ENCODE measurements at regions not wholly inside any gene's neighbourhood (a gene's known extent, or its start where the extent isn't known, plus 50 kb on each side); places are given as distances from the start of the nearest gene placed in this dataset.

DNA sequence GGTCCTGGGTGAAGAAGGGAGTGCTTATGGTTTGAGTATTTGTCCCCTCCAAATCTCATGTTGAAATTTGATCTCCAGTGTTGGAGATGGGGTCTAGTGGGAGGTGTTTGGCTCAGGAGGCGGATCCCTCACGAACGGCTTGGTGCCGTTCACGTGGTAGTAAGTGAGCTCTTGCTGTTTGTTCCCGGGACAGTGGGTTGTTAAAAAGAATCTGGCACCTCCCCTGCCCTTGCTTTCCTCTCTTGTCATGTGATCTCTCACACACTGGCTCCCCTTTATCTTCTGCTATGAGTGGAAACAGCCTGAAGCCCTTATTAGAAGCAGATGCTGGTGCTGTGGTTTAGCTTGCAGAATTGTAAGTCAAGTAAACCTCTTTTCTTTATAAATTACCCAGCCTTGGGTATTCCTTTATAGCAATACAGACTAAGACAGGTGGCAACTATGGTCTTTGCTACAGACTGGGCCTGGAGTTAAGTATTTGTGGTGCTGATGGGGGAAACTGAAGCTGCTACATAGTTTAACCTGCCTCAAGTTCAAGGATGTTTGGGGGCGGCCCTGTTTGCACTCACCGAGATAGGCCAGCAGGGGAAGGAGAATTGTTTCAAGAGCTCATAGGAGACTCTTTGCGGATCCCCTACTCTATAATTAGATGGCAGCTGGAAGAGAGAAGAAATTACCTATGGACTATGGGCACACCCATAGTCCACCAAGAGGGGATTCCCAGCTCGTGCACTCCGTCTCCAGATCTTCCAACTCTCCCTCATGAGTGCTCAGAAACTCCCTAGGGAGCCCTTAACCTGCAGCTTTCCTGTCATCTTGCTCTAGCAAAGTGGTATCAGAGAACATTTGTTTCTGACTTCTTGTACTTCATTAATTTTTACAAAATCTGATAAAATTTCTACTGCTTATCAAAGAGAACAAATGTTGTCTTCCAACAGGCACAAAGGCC is 164.6 kb downstream of the SLC15A5 start (continued):
- TF ChIP-seq SIN3A (conservative IDR thresholded peaks at IDR 0.05 in 1 of 2, IDR thresholded peaks at IDR 0.05 in 1 of 2; ENCODE audit: low read depth in 1 of 2, low read length in 2 of 2): peak in 1 of 2 experiments; percentile 42; a peak in 1 of 4 replicates
- no peak for TF ChIP-seq FOSL1 (IDR thresholded peaks at IDR 0.05; ENCODE audit: insufficient read depth, low read depth, low read length)
- no peak for TF ChIP-seq RFX5 (IDR thresholded peaks at IDR 0.05; ENCODE audit: borderline replicate concordance, low read depth, low read length)
